ENCODE measurements at regions not wholly inside any gene's neighbourhood (a gene's known extent, or its start where the extent isn't known, plus 50 kb on each side); places are given as distances from the start of the nearest gene placed in this dataset.

DNA sequence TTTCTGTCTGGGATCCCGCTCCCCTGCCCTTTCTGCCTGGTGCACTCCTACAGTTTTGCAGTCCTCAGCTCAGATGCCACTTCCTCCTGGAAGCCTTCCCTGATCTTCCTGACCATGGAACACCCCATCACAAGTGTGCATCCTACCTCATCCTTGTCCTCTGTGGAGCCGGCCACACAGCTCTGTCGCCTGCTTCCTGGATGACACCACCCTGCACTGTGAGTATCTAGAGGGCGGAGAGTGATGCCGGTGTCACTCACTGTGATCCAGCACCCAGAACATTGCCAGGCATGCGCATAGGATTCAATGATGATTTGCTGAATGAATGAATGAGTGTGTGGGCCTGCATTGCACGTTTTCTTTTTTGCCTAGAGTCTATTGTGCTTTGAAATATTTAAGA is 529.9 kb downstream of the TCERG1L start:
- intact Hi-C loops (cut with micrococcal nuclease), result no loop called here

More for the DNA sequence above, 529.9 kb downstream of the TCERG1L start:
- dilution Hi-C loops (cut with HindIII; ENCODE audit: low sequenced_read_pairs, unreplicated experiment), result no loop called here
- H3K18ac ChIP-seq (ENCODE audit: low read depth, low read length), result no peak overlapping the region
- ATAC-seq (ENCODE audit: low read depth), result no peak
- H2BK15ac ChIP-seq (ENCODE audit: low read depth, low read length), result no peak overlapping the region
- no peak overlapping the region for H3K4me3 ChIP-seq (ENCODE audit: insufficient read depth, low read depth, low read length)
- in situ Hi-C loops (cut with MboI; ENCODE audit: low sequenced_read_pairs), result no loop called here
- no peak overlapping the region for H3K4ac ChIP-seq (ENCODE audit: low read depth, low read length)
- no peak overlapping the region for H4K91ac ChIP-seq (ENCODE audit: insufficient read depth, low read depth, low read length)
- no TSS peak for BruUV-seq (replicated peaks)
- ChIA-PET POLR2A (ENCODE audit: unreplicated experiment) (no interaction called here), CTCF (no interaction called here)
- no peak overlapping the region for H3K9ac ChIP-seq (ENCODE audit: low read depth, low read length)
- no peak overlapping the region for H3K14ac ChIP-seq (replicated peaks; ENCODE audit: low read depth, low read length)
- no peaks in the 10 kb centered on the region for H3K4me1 ChIP-seq (ENCODE audit: control insufficient read depth, insufficient read depth, low read length)
- no peaks in the 10 kb centered on the region for H3K79me1 ChIP-seq (ENCODE audit: low read depth in 1 of 2, low read length in 2 of 2)
- no peak overlapping the region for H2AFZ ChIP-seq (replicated peaks; ENCODE audit: low read length, poor library complexity)
- H2BK120ac ChIP-seq (ENCODE audit: low read depth, low read length), result no peak overlapping the region
- H3K27ac ChIP-seq (ENCODE audit: insufficient read depth, low read length), result no peak overlapping the region
- H3K56ac ChIP-seq (ENCODE audit: extremely low read depth, insufficient read depth, low read length), result no peak overlapping the region
- no peaks in the 10 kb centered on the region for H3K36me3 ChIP-seq (ENCODE audit: control insufficient read depth, insufficient read depth, low read length)
- no peaks in the 10 kb centered on the region for H3K9me1 ChIP-seq (ENCODE audit: insufficient read depth, low read length)
- H4K20me1 ChIP-seq (ENCODE audit: insufficient read depth, low read length), result no peaks in the 10 kb centered on the region
- H2BK5ac ChIP-seq (ENCODE audit: low read depth, low read length, poor library complexity, severe bottlenecking), result no peak overlapping the region
- no peak overlapping the region for H2BK20ac ChIP-seq (ENCODE audit: low read depth, low read length)
- TF ChIP-seq CHD1 (IDR thresholded peaks at IDR 0.05; ENCODE audit: low read depth, low read length) (no peak), CEBPB (IDR thresholded peaks at IDR 0.05; ENCODE audit: low read depth, low read length) (no peak)
- H4K8ac ChIP-seq (ENCODE audit: low read depth in 2 of 2, low read length in 2 of 2), result no peak overlapping the region
- H2AK5ac ChIP-seq (ENCODE audit: low read depth, low read length), result no peak overlapping the region
- no peaks in the 10 kb centered on the region for H3K27me3 ChIP-seq (ENCODE audit: control insufficient read depth, insufficient read depth, low read length)
- H2AK9ac ChIP-seq (replicated peaks; ENCODE audit: low read depth, low read length, poor library complexity), result no peak overlapping the region
- no peak overlapping the region for H4K5ac ChIP-seq (ENCODE audit: low read depth, low read length)
- peaks cover 53% of the 10 kb centered on the region for H3K9me3 ChIP-seq (ENCODE audit: control insufficient read depth, insufficient read depth, low read length)
- no peak overlapping the region for H3K23ac ChIP-seq (ENCODE audit: low read depth, low read length)
- H3K4me2 ChIP-seq (ENCODE audit: low read depth, low read length), result no peak overlapping the region
- WGBS, 2 experiments (ENCODE audit: extremely low coverage in 2 of 2, insufficient read length in 1 of 2), result 22% methylated on average over 1 of the region's 7 CpGs; no CpG with 5 or more reads in 1 of the 2 experiments
- DNase-seq, result no peak
